GM12878 (cell line): ENCODE measurements at regions not wholly inside any gene's neighbourhood (a gene's known extent, or its start where the extent isn't known, plus 50 kb on each side); places are given as distances from the start of the nearest gene placed in this dataset.

Experiments
- CHD1 ChIP-seq: IDR thresholded peaks from 2 replicates; pipeline ENCODE4 v1.6.1; 2012; ENCODE audit warnings: low read depth, low read length, improper control_type of control experiment
- DPF2 ChIP-seq: fragments of 450-650 bp; IDR thresholded peaks from 2 replicates; pipeline ENCODE4 v1.6.1; 2017; ENCODE audit warnings: mild to moderate bottlenecking
- E2F4 ChIP-seq: IDR thresholded peaks from 2 replicates; pipeline ENCODE4 v1.6.1; 2012; ENCODE audit warnings: low read depth, low read length, improper control_type of control experiment
- FOS ChIP-seq: IDR thresholded peaks from 3 replicates; pipeline ENCODE4 v1.6.1; 2011; ENCODE audit warnings: borderline replicate concordance; ENCODE audit not compliant: insufficient read length; ENCODE audit errors: extremely low read depth
- FOXM1 ChIP-seq: IDR thresholded peaks from 2 replicates; pipeline ENCODE4 v1.6.1; 2012; ENCODE audit warnings: low read depth, mild to moderate bottlenecking, inconsistent platforms, low read length, moderate library complexity
- HDAC2 ChIP-seq: fragments of 200-600 bp; sonication (generic); IDR thresholded peaks from 2 replicates; pipeline ENCODE4 v1.6.1; 2017
- IKZF1 ChIP-seq: fragments of 450-650 bp; conservative IDR thresholded peaks from 2 replicates; pipeline ENCODE4 v1.6.1; 2017; ENCODE audit warnings: antibody characterized with exemption, mild to moderate bottlenecking
- IKZF2 ChIP-seq, 2 experiments: fragments of 450-650 bp; IDR thresholded peaks; 2 replicates each; pipeline ENCODE4 v1.6.1; 2017; ENCODE audit warnings: mild to moderate bottlenecking in 2 of 2, moderate library complexity in 2 of 2
- KDM1A ChIP-seq: fragments of 200-600 bp; sonication (generic); IDR thresholded peaks from 2 replicates; pipeline ENCODE4 v1.6.1; 2016; ENCODE audit warnings: borderline replicate concordance
- LARP7 ChIP-seq: fragments of 450-650 bp; IDR thresholded peaks from 2 replicates; pipeline ENCODE4 v1.6.1; 2017; ENCODE audit warnings: mild to moderate bottlenecking
- MTA3 ChIP-seq: IDR thresholded peaks from 2 replicates; pipeline ENCODE4 v1.6.1; 2012; ENCODE audit warnings: low read length, inconsistent platforms, borderline replicate concordance
- NFXL1 ChIP-seq: fragments of 450-650 bp; IDR thresholded peaks from 2 replicates; pipeline ENCODE4 v1.6.1; 2017; ENCODE audit warnings: antibody characterized with exemption, mild to moderate bottlenecking, borderline replicate concordance
- NRF1 ChIP-seq: conservative IDR thresholded peaks from 2 replicates; pipeline ENCODE4 v1.6.1; 2011; ENCODE audit warnings: mild to moderate bottlenecking, low read depth, low read length, improper control_type of control experiment
- PAX5 ChIP-seq: IDR thresholded peaks from 2 replicates; pipeline ENCODE4 v1.6.1; 2011; ENCODE audit warnings: low read depth, low read length, borderline replicate concordance
- POLR2A ChIP-seq: IDR thresholded peaks from 2 replicates; pipeline ENCODE4 v1.6.1; 2011; ENCODE audit warnings: low read depth, mild to moderate bottlenecking, low read length
- SMAD1 ChIP-seq: fragments of 450-650 bp; IDR thresholded peaks from 2 replicates; pipeline ENCODE4 v1.6.1; 2018; ENCODE audit warnings: mild to moderate bottlenecking, low read depth; ENCODE audit not compliant: partially characterized antibody
- SREBF1 ChIP-seq: IDR thresholded peaks from 2 replicates; pipeline ENCODE4 v1.6.1; 2012; ENCODE audit warnings: mild to moderate bottlenecking, low read length
- TBL1XR1 ChIP-seq: IDR thresholded peaks from 2 replicates; pipeline ENCODE4 v1.6.1; 2012; ENCODE audit warnings: low read depth, low read length, improper control_type of control experiment
- TCF3 ChIP-seq: IDR thresholded peaks from 2 replicates; pipeline ENCODE4 v1.6.1; 2012; ENCODE audit warnings: low read depth, mild to moderate bottlenecking, low read length, borderline replicate concordance; ENCODE audit not compliant: insufficient read depth
- USF2 ChIP-seq: IDR thresholded peaks from 2 replicates; pipeline ENCODE4 v1.6.1; 2011; ENCODE audit warnings: low read depth, low read length, improper control_type of control experiment, borderline replicate concordance
- YBX1 ChIP-seq: fragments of 450-650 bp; IDR thresholded peaks from 2 replicates; pipeline ENCODE4 v1.6.1; 2016; ENCODE audit warnings: antibody characterized with exemption
- ZBTB11 ChIP-seq: fragments of 450-650 bp; formaldehyde crosslinking; IDR thresholded peaks from 2 replicates; pipeline ENCODE4 v1.5.0; 2022; ENCODE audit warnings: mild to moderate bottlenecking, missing genetic modification characterization
- ZBTB4 ChIP-seq: fragments of 450-650 bp; formaldehyde crosslinking; IDR thresholded peaks from 2 replicates; pipeline ENCODE4 v1.4.0; 2022; ENCODE audit warnings: mild to moderate bottlenecking, moderate library complexity
- ZSCAN29 ChIP-seq: fragments of 450-650 bp; IDR thresholded peaks from 2 replicates; pipeline ENCODE4 v1.6.1; 2017; ENCODE audit warnings: mild to moderate bottlenecking, moderate library complexity
- TF ChIP-seq, protein P1 (sequence below): fragments of 450-650 bp; IDR thresholded peaks from 2 replicates; pipeline ENCODE4 v1.6.1; 2014; ENCODE audit warnings: mild to moderate bottlenecking

DNA sequence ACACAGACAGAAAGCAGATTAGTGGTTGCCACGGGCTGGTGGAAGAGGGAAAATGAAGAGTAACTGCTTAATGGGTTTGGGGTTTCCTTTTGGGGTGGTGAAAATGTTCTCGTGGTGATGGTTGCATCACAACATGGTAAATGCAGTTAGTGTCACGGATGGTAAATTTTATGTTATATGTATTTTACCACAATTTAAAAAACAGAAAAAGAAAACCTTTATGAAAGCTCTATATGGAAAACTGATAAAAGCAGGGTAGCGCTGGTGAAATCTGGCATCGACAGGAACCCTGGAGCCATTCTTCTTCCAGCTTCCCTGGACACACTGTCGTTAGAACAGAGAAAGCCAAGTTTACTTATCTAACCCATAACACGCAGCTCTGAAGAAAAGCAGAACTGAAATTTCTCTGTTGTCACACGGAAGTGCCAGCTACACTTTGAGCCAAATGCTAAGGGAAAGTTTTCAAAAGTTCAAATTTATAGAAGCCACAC, 287.7 kb upstream of the NR2F2 start (continued):
- TF ChIP-seq E2F4 (no peak), FOXM1 (peak; percentile 65; the same call in 1 of the 2 replicates), FOS (no peak), ZSCAN29 (no peak), MTA3 (0 out of 2 replicates have a peak, but pooled peaks have one; percentile 64), PAX5 (peak; percentile 77), KDM1A (no peak), LARP7 (peak; percentile 40; the same call in 1 of the 2 replicates), HDAC2 (no peak), SREBF1 (no peak), YBX1 (no peak), POLR2A (no peak), ZBTB11 (CRISPR knock-in tag) (no peak), TCF3 (no peak), CHD1 (no peak), IKZF2 (IDR thresholded peaks at IDR 0.05) (peak; percentile 96 to 97), NRF1 (no peak), DPF2 (peak; percentile 96), NFXL1 (no peak), IKZF1 (peak; percentile 94), SMAD1 (no peak), USF2 (no peak), ZBTB4 (CRISPR knock-in tag) (no peak), TBL1XR1 (no peak)
- TF ChIP-seq, protein P1, sequence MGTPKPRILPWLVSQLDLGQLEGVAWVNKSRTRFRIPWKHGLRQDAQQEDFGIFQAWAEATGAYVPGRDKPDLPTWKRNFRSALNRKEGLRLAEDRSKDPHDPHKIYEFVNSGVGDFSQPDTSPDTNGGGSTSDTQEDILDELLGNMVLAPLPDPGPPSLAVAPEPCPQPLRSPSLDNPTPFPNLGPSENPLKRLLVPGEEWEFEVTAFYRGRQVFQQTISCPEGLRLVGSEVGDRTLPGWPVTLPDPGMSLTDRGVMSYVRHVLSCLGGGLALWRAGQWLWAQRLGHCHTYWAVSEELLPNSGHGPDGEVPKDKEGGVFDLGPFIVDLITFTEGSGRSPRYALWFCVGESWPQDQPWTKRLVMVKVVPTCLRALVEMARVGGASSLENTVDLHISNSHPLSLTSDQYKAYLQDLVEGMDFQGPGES = no peak
